ENCODE measurements at regions not wholly inside any gene's neighbourhood (a gene's known extent, or its start where the extent isn't known, plus 50 kb on each side); places are given as distances from the start of the nearest gene placed in this dataset.

DNA sequence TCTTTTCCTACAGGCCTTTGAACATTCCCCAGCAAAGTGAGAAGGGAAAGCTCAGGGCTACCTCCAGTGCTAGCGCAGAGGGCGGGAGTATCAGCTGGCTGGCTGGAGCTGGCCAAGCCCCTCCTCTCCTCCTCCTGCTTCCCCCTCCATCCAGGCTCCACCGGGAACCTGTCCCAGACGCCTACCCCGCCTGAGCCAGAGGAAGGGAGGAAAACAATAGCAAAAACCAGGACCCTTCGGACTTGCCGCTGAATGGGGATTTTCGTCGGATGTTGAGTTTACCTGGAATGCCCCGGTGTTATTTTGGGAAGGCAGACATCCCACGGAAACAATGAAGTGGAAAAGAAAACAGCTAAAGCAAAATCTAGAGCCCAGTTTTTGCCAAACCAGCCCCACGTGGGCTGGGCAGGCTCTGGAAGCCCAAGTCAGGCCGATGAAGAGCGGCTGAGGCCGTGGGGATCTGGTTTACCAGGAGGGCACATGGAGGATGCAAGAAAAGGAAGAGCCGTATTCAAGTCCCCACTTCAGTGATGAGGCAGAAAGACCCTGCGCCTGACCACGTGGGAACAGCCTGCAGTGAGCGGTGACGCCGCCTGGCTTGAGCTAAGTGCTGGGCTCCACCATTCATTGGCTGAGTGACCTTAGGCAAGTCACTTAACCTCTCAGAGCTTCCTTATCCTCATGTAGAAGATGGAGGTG, 100.4 kb upstream of the LCLAT1 start:
- no peak overlapping the region for H3K27ac ChIP-seq (ENCODE audit: extremely low read depth, low read depth, low read length)
- POLR2A ChIA-PET: no interaction called here
- no peaks in the 10 kb centered on the region for H3K4me1 ChIP-seq (ENCODE audit: control insufficient read depth, insufficient read depth, low read length)
- CTCF ChIA-PET: interaction anchor here (0.7 to 1.2 kb wide), 2 partner anchors 11 to 1041 kb away, joined by 3 read pairs; no protein-coding TSS in a partner anchor
- no peaks in the 10 kb centered on the region for H3K36me3 ChIP-seq (ENCODE audit: control insufficient read depth in 2 of 2, insufficient read depth in 1 of 2, low read length in 2 of 2)
- TF ChIP-seq, protein P1, sequence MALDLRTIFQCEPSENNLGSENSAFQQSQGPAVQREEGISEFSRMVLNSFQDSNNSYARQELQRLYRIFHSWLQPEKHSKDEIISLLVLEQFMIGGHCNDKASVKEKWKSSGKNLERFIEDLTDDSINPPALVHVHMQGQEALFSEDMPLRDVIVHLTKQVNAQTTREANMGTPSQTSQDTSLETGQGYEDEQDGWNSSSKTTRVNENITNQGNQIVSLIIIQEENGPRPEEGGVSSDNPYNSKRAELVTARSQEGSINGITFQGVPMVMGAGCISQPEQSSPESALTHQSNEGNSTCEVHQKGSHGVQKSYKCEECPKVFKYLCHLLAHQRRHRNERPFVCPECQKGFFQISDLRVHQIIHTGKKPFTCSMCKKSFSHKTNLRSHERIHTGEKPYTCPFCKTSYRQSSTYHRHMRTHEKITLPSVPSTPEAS (tag by site-specific recombination; IDR thresholded peaks at IDR 0.05): no peak
- TF ChIP-seq, protein P2, sequence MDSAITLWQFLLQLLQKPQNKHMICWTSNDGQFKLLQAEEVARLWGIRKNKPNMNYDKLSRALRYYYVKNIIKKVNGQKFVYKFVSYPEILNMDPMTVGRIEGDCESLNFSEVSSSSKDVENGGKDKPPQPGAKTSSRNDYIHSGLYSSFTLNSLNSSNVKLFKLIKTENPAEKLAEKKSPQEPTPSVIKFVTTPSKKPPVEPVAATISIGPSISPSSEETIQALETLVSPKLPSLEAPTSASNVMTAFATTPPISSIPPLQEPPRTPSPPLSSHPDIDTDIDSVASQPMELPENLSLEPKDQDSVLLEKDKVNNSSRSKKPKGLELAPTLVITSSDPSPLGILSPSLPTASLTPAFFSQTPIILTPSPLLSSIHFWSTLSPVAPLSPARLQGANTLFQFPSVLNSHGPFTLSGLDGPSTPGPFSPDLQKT (IDR thresholded peaks at IDR 0.05; ENCODE audit: borderline replicate concordance, low read depth, low read length): no peak
- no peak for TF ChIP-seq RBAK (tag by site-specific recombination; IDR thresholded peaks at IDR 0.05)
- TF ChIP-seq, protein P3, sequence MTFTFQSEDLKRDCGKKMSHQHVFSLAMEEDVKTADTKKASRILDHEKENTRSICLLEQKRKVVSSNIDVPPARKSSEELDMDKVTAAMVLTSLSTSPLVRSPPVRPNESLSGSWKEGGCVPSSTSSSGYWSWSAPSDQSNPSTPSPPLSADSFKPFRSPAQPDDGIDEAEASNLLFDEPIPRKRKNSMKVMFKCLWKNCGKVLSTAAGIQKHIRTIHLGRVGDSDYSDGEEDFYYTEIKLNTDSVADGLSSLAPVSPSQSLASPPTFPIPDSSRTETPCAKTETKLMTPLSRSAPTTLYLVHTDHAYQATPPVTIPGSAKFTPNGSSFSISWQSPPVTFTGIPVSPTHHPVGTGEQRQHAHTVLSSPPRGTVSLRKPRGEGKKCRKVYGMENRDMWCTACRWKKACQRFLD (tag by site-specific recombination; IDR thresholded peaks at IDR 0.05): no peak
- TF ChIP-seq, protein P4, sequence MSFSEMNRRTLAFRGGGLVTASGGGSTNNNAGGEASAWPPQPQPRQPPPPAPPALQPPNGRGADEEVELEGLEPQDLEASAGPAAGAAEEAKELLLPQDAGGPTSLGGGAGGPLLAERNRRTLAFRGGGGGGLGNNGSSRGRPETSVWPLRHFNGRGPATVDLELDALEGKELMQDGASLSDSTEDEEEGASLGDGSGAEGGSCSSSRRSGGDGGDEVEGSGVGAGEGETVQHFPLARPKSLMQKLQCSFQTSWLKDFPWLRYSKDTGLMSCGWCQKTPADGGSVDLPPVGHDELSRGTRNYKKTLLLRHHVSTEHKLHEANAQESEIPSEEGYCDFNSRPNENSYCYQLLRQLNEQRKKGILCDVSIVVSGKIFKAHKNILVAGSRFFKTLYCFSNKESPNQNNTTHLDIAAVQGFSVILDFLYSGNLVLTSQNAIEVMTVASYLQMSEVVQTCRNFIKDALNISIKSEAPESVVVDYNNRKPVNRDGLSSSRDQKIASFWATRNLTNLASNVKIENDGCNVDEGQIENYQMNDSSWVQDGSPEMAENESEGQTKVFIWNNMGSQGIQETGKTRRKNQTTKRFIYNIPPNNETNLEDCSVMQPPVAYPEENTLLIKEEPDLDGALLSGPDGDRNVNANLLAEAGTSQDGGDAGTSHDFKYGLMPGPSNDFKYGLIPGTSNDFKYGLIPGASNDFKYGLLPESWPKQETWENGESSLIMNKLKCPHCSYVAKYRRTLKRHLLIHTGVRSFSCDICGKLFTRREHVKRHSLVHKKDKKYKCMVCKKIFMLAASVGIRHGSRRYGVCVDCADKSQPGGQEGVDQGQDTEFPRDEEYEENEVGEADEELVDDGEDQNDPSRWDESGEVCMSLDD (tag by site-specific recombination; IDR thresholded peaks at IDR 0.05): no peak
- TF ChIP-seq, protein P5, sequence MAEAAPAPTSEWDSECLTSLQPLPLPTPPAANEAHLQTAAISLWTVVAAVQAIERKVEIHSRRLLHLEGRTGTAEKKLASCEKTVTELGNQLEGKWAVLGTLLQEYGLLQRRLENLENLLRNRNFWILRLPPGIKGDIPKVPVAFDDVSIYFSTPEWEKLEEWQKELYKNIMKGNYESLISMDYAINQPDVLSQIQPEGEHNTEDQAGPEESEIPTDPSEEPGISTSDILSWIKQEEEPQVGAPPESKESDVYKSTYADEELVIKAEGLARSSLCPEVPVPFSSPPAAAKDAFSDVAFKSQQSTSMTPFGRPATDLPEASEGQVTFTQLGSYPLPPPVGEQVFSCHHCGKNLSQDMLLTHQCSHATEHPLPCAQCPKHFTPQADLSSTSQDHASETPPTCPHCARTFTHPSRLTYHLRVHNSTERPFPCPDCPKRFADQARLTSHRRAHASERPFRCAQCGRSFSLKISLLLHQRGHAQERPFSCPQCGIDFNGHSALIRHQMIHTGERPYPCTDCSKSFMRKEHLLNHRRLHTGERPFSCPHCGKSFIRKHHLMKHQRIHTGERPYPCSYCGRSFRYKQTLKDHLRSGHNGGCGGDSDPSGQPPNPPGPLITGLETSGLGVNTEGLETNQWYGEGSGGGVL (tag by site-specific recombination; IDR thresholded peaks at IDR 0.05): no peak
- no peak for TF ChIP-seq SP3 (tag by site-specific recombination; IDR thresholded peaks at IDR 0.05)
- no peak for TF ChIP-seq TRIM28 (IDR thresholded peaks at IDR 0.05; ENCODE audit: borderline replicate concordance, low read length)
- TF ChIP-seq ZNF785 (tag by site-specific recombination; IDR thresholded peaks at IDR 0.05): no peak
- no peak for TF ChIP-seq IKZF3 (tag by site-specific recombination; IDR thresholded peaks at IDR 0.05)
- no peak for TF ChIP-seq HOXC10 (CRISPR knock-in tag; IDR thresholded peaks at IDR 0.05)
- no peak overlapping the region for H3K4me3 ChIP-seq (ENCODE audit: low read depth, low read length)
- no peaks in the 10 kb centered on the region for H3K9me3 ChIP-seq (ENCODE audit: control insufficient read depth, insufficient read depth, low read depth, low read length)

DNA sequence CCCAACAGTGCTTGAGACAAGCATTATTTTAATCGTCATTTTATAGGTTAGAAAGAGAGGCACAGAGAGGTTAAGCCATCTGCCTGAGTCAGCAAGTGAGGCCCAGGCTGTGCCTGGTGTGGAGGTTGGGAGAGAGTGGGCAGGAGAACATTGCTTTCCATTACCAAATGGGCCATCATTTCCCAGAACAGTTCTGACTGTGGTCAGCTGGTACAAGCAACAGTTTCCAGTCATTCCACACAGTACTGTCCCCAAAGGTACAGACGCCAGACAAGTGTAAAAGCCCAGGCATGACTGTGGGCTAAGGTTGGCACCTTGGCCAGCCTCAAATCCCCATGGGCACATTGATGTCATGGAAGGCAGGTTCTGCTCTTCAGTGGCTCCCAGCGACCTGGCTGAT, 98.2 kb upstream of the LCLAT1 start:
- Histone ChIP-seq H3K36me3 (ENCODE audit: control insufficient read depth in 2 of 2, insufficient read depth in 1 of 2, low read length in 2 of 2) (no peaks in the 10 kb centered on the region), H3K9me3 (ENCODE audit: control insufficient read depth, insufficient read depth, low read depth, low read length) (no peaks in the 10 kb centered on the region), H3K27ac (ENCODE audit: extremely low read depth, low read depth, low read length) (no peak overlapping the region), H3K4me3 (ENCODE audit: low read depth, low read length) (no peak overlapping the region), H3K4me1 (ENCODE audit: control insufficient read depth, insufficient read depth, low read length) (no peaks in the 10 kb centered on the region)
- POLR2A ChIA-PET: no interaction called here
- CTCF ChIA-PET: no interaction called here
- TF ChIP-seq, protein P6, sequence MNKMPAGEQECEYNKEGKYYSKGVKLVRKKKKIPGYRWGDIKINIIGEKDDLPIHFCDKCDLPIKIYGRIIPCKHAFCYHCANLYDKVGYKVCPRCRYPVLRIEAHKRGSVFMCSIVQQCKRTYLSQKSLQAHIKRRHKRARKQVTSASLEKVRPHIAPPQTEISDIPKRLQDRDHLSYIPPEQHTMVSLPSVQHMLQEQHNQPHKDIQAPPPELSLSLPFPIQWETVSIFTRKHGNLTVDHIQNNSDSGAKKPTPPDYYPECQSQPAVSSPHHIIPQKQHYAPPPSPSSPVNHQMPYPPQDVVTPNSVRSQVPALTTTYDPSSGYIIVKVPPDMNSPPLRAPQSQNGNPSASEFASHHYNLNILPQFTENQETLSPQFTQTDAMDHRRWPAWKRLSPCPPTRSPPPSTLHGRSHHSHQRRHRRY (tag by site-specific recombination; IDR thresholded peaks at IDR 0.05): no peak
- TF ChIP-seq ZNF416 (tag by site-specific recombination; IDR thresholded peaks at IDR 0.05) (no peak), ZNF785 (tag by site-specific recombination; IDR thresholded peaks at IDR 0.05) (no peak), PRDM1 (tag by site-specific recombination; IDR thresholded peaks at IDR 0.05) (no peak), ZNF560 (tag by site-specific recombination; IDR thresholded peaks at IDR 0.05; ENCODE audit: borderline replicate concordance) (no peak), RBAK (tag by site-specific recombination; IDR thresholded peaks at IDR 0.05) (no peak), ZBTB17 (tag by site-specific recombination; IDR thresholded peaks at IDR 0.05) (no peak)
- TF ChIP-seq, protein P7, sequence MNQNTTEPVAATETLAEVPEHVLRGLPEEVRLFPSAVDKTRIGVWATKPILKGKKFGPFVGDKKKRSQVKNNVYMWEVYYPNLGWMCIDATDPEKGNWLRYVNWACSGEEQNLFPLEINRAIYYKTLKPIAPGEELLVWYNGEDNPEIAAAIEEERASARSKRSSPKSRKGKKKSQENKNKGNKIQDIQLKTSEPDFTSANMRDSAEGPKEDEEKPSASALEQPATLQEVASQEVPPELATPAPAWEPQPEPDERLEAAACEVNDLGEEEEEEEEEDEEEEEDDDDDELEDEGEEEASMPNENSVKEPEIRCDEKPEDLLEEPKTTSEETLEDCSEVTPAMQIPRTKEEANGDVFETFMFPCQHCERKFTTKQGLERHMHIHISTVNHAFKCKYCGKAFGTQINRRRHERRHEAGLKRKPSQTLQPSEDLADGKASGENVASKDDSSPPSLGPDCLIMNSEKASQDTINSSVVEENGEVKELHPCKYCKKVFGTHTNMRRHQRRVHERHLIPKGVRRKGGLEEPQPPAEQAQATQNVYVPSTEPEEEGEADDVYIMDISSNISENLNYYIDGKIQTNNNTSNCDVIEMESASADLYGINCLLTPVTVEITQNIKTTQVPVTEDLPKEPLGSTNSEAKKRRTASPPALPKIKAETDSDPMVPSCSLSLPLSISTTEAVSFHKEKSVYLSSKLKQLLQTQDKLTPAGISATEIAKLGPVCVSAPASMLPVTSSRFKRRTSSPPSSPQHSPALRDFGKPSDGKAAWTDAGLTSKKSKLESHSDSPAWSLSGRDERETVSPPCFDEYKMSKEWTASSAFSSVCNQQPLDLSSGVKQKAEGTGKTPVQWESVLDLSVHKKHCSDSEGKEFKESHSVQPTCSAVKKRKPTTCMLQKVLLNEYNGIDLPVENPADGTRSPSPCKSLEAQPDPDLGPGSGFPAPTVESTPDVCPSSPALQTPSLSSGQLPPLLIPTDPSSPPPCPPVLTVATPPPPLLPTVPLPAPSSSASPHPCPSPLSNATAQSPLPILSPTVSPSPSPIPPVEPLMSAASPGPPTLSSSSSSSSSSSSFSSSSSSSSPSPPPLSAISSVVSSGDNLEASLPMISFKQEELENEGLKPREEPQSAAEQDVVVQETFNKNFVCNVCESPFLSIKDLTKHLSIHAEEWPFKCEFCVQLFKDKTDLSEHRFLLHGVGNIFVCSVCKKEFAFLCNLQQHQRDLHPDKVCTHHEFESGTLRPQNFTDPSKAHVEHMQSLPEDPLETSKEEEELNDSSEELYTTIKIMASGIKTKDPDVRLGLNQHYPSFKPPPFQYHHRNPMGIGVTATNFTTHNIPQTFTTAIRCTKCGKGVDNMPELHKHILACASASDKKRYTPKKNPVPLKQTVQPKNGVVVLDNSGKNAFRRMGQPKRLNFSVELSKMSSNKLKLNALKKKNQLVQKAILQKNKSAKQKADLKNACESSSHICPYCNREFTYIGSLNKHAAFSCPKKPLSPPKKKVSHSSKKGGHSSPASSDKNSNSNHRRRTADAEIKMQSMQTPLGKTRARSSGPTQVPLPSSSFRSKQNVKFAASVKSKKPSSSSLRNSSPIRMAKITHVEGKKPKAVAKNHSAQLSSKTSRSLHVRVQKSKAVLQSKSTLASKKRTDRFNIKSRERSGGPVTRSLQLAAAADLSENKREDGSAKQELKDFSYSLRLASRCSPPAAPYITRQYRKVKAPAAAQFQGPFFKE (tag by site-specific recombination; IDR thresholded peaks at IDR 0.05; ENCODE audit: borderline replicate concordance): no peak

Data from HEK293 (cell line).